Type B pancreatic cell (in vitro differentiated cells): ENCODE measurements at regions not wholly inside any gene's neighbourhood (a gene's known extent, or its start where the extent isn't known, plus 50 kb on each side); places are given as distances from the start of the nearest gene placed in this dataset.
"Not testable (repeated sequence)": the region's sequence is repeated elsewhere in the genome, so short reads cannot be mapped to it uniquely, and the experiment has no call there.

Experiments used
- DNase-seq: peaks from one replicate; pipeline ENCODE4 v3.0.0; 2021; ENCODE audit warnings: mixed read lengths; ENCODE audit not compliant: unreplicated experiment; ENCODE audit errors: extremely low spot score
- H3K27ac Mint-ChIP-seq: 2 replicates; pipeline ENCODE4 v1.8.0; 2021; ENCODE audit warnings: mild to moderate bottlenecking, mixed read lengths
- H3K27me3 Mint-ChIP-seq: 2 replicates; pipeline ENCODE4 v1.8.0; 2021; ENCODE audit warnings: mixed read lengths
- H3K36me3 Mint-ChIP-seq: 2 replicates; pipeline ENCODE4 v1.8.0; 2021; ENCODE audit warnings: mixed read lengths
- H3K4me1 Mint-ChIP-seq: one replicate; pipeline ENCODE4 v1.8.0; 2021; ENCODE audit warnings: mixed read lengths; ENCODE audit not compliant: unreplicated experiment
- H3K4me3 Mint-ChIP-seq: 2 replicates; pipeline ENCODE4 v1.8.0; 2021; ENCODE audit warnings: mild to moderate bottlenecking, mixed read lengths
- H3K9me3 Mint-ChIP-seq: 2 replicates; pipeline ENCODE4 v1.8.0; 2021; ENCODE audit warnings: mixed read lengths
- CTCF ChIP-seq: fragments of 200-600 bp; sonication (generic); conservative IDR thresholded peaks from 2 replicates; pipeline ENCODE4 v1.5.0; 2021; ENCODE audit warnings: antibody characterized with exemption, mild to moderate bottlenecking

- Mint-ChIP-seq H3K4me3 (no peak overlapping the region), H3K27ac (no peak overlapping the region)
- DNase-seq = no peak
Observed at GRCh38 chr21:14673649-14674048, 127.5 kb upstream of the SAMSN1 start.

DNA sequence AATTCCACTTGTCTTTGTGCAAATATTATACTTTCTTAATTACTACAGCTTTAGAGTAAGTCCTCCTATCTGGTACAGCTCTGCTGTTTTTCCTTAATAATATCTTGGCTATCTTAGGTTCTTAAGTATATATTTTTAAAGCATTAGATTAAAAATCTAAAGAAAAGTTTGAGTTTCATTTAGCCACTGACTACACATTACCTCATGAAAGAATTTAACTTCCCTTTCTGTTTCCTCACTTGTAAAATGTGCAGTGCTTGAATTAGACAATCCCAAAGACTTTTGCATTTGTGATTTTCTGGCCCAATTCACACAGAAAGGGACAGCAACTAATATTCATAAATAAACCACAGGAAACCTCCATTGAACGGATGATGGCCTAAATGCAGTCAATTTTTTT, 126.4 kb upstream of the SAMSN1 start:
- Mint-ChIP-seq H3K9me3 (no peaks in the 10 kb centered on the region), H3K4me1 (peaks cover 5% of the 10 kb centered on the region), H3K36me3 (no peaks in the 10 kb centered on the region), H3K4me3 (no peak overlapping the region), H3K27me3 (no peaks in the 10 kb centered on the region), H3K27ac (no peak overlapping the region)
- no peak for TF ChIP-seq CTCF
- DNase-seq = no peak

More at GRCh38 chr21:14673649-14674048, 127.5 kb upstream of the SAMSN1 start:
- Mint-ChIP-seq H3K27me3 (no peaks in the 10 kb centered on the region), H3K4me1 (peaks cover 5% of the 10 kb centered on the region), H3K36me3 (no peaks in the 10 kb centered on the region), H3K9me3 (no peaks in the 10 kb centered on the region)
- no peak for TF ChIP-seq CTCF

DNA sequence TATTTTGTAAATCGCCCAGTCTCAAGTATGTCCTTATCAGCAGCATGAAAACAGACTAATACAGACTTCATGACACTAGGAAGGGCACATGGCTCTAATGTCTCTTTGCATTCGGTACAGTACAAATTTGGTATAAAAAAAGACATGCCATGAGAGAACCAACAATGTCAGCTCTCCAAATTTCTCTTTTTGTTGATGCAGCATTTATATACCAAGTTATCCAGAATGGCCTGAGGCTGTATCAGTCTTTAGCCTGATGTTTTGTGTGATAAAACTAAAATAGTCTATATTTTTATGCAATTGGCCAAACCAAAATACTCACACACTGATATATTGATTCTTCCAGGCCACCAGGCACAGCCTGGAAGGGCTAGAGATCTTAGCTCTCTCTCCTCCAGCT, 124.3 kb upstream of the SAMSN1 start:
- H3K27ac Mint-ChIP-seq = no peak overlapping the region
- no peaks in the 10 kb centered on the region for H3K27me3 Mint-ChIP-seq
- no peak for DNase-seq
- H3K4me1 Mint-ChIP-seq = no peaks in the 10 kb centered on the region
- H3K4me3 Mint-ChIP-seq = no peak overlapping the region
- no peaks in the 10 kb centered on the region for H3K9me3 Mint-ChIP-seq
- no peak for TF ChIP-seq CTCF
- H3K36me3 Mint-ChIP-seq = no peaks in the 10 kb centered on the region

GRCh38 chr21:14669092-14669491, 123.0 kb upstream of the SAMSN1 start:
- H3K36me3 Mint-ChIP-seq, H3K4me1 Mint-ChIP-seq, H3K27me3 Mint-ChIP-seq: not testable (repeated sequence)

GRCh38 chr21:14657241-14658008, 111.3 kb upstream of the SAMSN1 start:
- Mint-ChIP-seq H3K9me3 (no peaks in the 10 kb centered on the region), H3K4me3 (no peak overlapping the region), H3K27me3 (no peaks in the 10 kb centered on the region), H3K4me1 (no peaks in the 10 kb centered on the region), H3K36me3 (no peaks in the 10 kb centered on the region), H3K27ac (no peak overlapping the region)
- no peak for TF ChIP-seq CTCF
- no peak for DNase-seq

More at GRCh38 chr21:14669092-14669491, 123.0 kb upstream of the SAMSN1 start:
- DNase-seq, H3K9me3 Mint-ChIP-seq, H3K27ac Mint-ChIP-seq, H3K4me3 Mint-ChIP-seq: not testable (repeated sequence)

GRCh38 chr21:14646893-14647292, 100.8 kb upstream of the SAMSN1 start:
- no peak for TF ChIP-seq CTCF
- no peak overlapping the region for H3K27ac Mint-ChIP-seq
- no peaks in the 10 kb centered on the region for H3K4me1 Mint-ChIP-seq
- no peaks in the 10 kb centered on the region for H3K36me3 Mint-ChIP-seq
- no peaks in the 10 kb centered on the region for H3K27me3 Mint-ChIP-seq
- DNase-seq = no peak
- no peak overlapping the region for H3K4me3 Mint-ChIP-seq
- H3K9me3 Mint-ChIP-seq = peaks cover 8% of the 10 kb centered on the region
